GM12892 (cell line): ENCODE measurements at regions not wholly inside any gene's neighbourhood (a gene's known extent, or its start where the extent isn't known, plus 50 kb on each side); places are given as distances from the start of the nearest gene placed in this dataset.

Experiments
- POLR2A ChIP-seq: IDR thresholded peaks from 2 replicates; pipeline ENCODE4 v1.6.1; 2011; ENCODE audit warnings: low read depth, low read length, control low read depth
- POLR2AphosphoS5 ChIP-seq: IDR thresholded peaks from 2 replicates; pipeline ENCODE4 v1.6.1; 2011; ENCODE audit warnings: low read depth, low read length, control low read depth

DNA sequence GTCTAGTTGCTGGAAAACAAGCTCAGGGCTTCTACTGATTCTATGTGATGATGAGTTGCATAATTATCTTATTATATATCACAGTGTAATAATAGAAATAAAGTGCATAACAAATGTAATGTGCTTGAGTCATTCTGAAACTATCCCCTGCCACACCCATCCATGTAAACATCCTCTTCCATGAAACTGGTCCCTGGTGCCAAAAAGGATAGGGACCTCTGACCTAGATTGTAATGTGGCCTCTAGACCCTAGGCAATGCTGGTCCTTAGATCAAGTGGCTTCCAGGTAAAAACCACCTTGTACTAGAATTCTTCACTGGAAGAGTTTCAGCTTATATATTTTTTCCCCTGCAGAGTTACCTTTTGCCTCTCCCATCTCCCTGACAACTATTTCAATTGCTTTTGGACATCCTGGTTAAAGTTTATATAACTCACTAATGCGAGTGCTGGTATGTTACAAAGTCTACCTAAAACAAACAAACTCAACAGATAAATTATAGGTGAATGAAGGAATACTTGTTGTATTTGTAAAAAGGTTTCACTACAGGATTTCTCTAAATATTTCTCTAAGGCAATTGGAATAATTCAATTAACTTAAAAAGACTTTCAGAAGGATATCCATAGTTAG lies 462.5 kb downstream of the NAV3 start:
- no peak for TF ChIP-seq POLR2A
- no peak for TF ChIP-seq POLR2AphosphoS5
